Amniotic stem cell (primary cell): ENCODE measurements at regions not wholly inside any gene's neighbourhood (a gene's known extent, or its start where the extent isn't known, plus 50 kb on each side); places are given as distances from the start of the nearest gene placed in this dataset.

Experiments used
- DNase-seq: peaks from one replicate; lab custom pipeline; 2025; lab: John Stamatoyannopoulos, UW

GRCh38 chr2:180061085-180061484 lies 54.0 kb upstream of the CWC22 start:
- no peak for DNase-seq

- no peak for DNase-seq
Observed at GRCh38 chr2:180058993-180059392, 51.9 kb upstream of the CWC22 start.

- DNase-seq, result no peak
Observed at GRCh38 chr2:180057706-180058412, 50.8 kb upstream of the CWC22 start.
